HCT116 (cell line): ENCODE measurements at regions not wholly inside any gene's neighbourhood (a gene's known extent, or its start where the extent isn't known, plus 50 kb on each side); places are given as distances from the start of the nearest gene placed in this dataset.

Experiments used
- ATAC-seq: fragments of 200-7000 bp; cut with Tn5 transposase; 2 replicates; pipeline ENCODE4 v1.9.1; 2020; ENCODE audit warnings: mild to moderate bottlenecking, moderate library complexity
- BruUV-seq: library from RNA; stranded (reverse); fragments of 400-500 nt; replicated peaks from 2 replicates; lab custom pipeline; 2021; lab: Mats Ljungman, UMichigan
- CTCF ChIA-PET: fragments of 300-600 bp; sonication (Branson Sonifier 250); formaldehyde crosslinking; loops from one replicate; lab custom pipeline; 2021; ENCODE audit warnings: antibody characterized with exemption; lab: Charles Lee
- POLR2A ChIA-PET: fragments of 300-600, 350-600 bp; sonication (Branson Sonifier 250); formaldehyde crosslinking; loops from one replicate; lab custom pipeline; 2021; ENCODE audit warnings: antibody characterized with exemption; lab: Charles Lee
- RAD21 ChIA-PET, 2 experiments: fragments of 300-600 bp; sonication (Branson Sonifier 250); formaldehyde crosslinking; loops; one replicate each; lab custom pipeline; 2023; ENCODE audit warnings: low total read pairs in 2 of 2; ENCODE audit not compliant: uncharacterized antibody in 2 of 2, unreplicated experiment in 2 of 2, low non-redundant PET in 1 of 2; lab: Charles Lee
- DNase-seq: peaks from one replicate; pipeline ENCODE4 v3.0.0-alpha.2; 2010; ENCODE audit warnings: low read depth, low spot score
- H2AFZ ChIP-seq: fragments of 200-600 bp; shearing (Covaris generic), sonication (generic); 2 replicates; pipeline ENCODE4 v1.6.1; 2017; ENCODE audit warnings: low read depth, mixed run types, mixed read lengths, antibody characterized with exemption, low read length; ENCODE audit not compliant: poor library complexity, severe bottlenecking
- H3K27ac ChIP-seq: 2 replicates; pipeline ENCODE4 v1.5.1; 2012; ENCODE audit warnings: low read depth, low read length
- H3K27me3 ChIP-seq: fragments of 200-600 bp; sonication (generic); 2 replicates; pipeline ENCODE4 v1.6.1; 2016; ENCODE audit warnings: mixed run types, low read length, mixed read lengths; ENCODE audit not compliant: insufficient read depth
- H3K36me3 ChIP-seq, 2 experiments: fragments of 200-500 bp in 1 of 2; fragments of 200-600 bp in 1 of 2; sonication (Bioruptor generic) in 1 of 2; sonication (generic) in 1 of 2; 2 replicates each; pipeline versions ENCODE4 v1.5.1 to v1.6.1; 2014 to 2016; ENCODE audit warnings: low read length in 2 of 2, inconsistent platforms in 1 of 2, mixed read lengths in 1 of 2, mixed run types in 1 of 2; ENCODE audit not compliant: insufficient read depth in 2 of 2, control insufficient read depth in 1 of 2
- H3K4me1 ChIP-seq, 2 experiments: fragments of 200-600 bp in 1 of 2; sonication (generic) in 1 of 2; 2 replicates each; pipeline versions ENCODE4 v1.5.1 to v1.6.1; 2012 to 2017; ENCODE audit warnings: low read length in 2 of 2, inconsistent platforms in 1 of 2, mild to moderate bottlenecking in 1 of 2, mixed read lengths in 1 of 2, mixed run types in 1 of 2, moderate library complexity in 1 of 2; ENCODE audit not compliant: insufficient read depth in 2 of 2, control insufficient read depth in 1 of 2
- H3K4me2 ChIP-seq: fragments of 200-600 bp; sonication (generic); 2 replicates; pipeline ENCODE4 v1.6.1; 2017; ENCODE audit warnings: mixed run types, low read length, mixed read lengths
- H3K4me3 ChIP-seq, 2 experiments: fragments of 200-600 bp in 1 of 2; sonication (generic) in 1 of 2; replicated peaks in 1 of 2; 2 replicates each; pipeline ENCODE4 v1.5.1; 2011 to 2016; ENCODE audit warnings: low read length in 2 of 2, control low read depth in 1 of 2, low read depth in 1 of 2, mild to moderate bottlenecking in 1 of 2, mixed read lengths in 1 of 2, mixed run types in 1 of 2
- H3K79me2 ChIP-seq: fragments of 200-600 bp; sonication (generic); 2 replicates; pipeline ENCODE4 v1.6.1; 2017; ENCODE audit warnings: mild to moderate bottlenecking, mixed run types, low read length, moderate library complexity, mixed read lengths; ENCODE audit not compliant: insufficient read depth
- H3K9ac ChIP-seq: fragments of 200-600 bp; sonication (generic); 2 replicates; pipeline ENCODE4 v1.6.1; 2016; ENCODE audit warnings: low read length, mixed read lengths
- H3K9me2 ChIP-seq: fragments of 200-600 bp; sonication (generic), shearing (Covaris generic); 2 replicates; pipeline ENCODE4 v1.6.1; 2017; ENCODE audit warnings: mixed run types, mild to moderate bottlenecking, moderate library complexity; ENCODE audit not compliant: insufficient read depth
- H3K9me3 ChIP-seq, 2 experiments: fragments of 200-500 bp in 1 of 2; fragments of 200-600 bp in 1 of 2; sonication (Bioruptor generic) in 1 of 2; sonication (generic) in 1 of 2; 2 replicates each; pipeline ENCODE4 v1.6.1; 2014 to 2017; ENCODE audit warnings: low read length in 2 of 2, mixed read lengths in 2 of 2, inconsistent platforms in 1 of 2, low read depth in 1 of 2, mild to moderate bottlenecking in 1 of 2, mixed run types in 1 of 2, moderate library complexity in 1 of 2; ENCODE audit not compliant: control insufficient read depth in 1 of 2, insufficient read depth in 1 of 2
- H4K20me1 ChIP-seq: fragments of 200-600 bp; sonication (generic), shearing (Covaris generic); 2 replicates; pipeline ENCODE4 v1.6.1; 2017; ENCODE audit warnings: mixed run types, mild to moderate bottlenecking, moderate library complexity; ENCODE audit not compliant: insufficient read depth
- CBX3 ChIP-seq: IDR thresholded peaks from 2 replicates; pipeline ENCODE4 v1.6.1; 2012; ENCODE audit warnings: low read depth
- CEBPB ChIP-seq: IDR thresholded peaks from 2 replicates; pipeline ENCODE4 v1.6.1; 2012; ENCODE audit warnings: low read depth
- EGR1 ChIP-seq: IDR thresholded peaks from 2 replicates; pipeline ENCODE4 v1.6.1; 2012; ENCODE audit warnings: low read depth
- ELF1 ChIP-seq: IDR thresholded peaks from 2 replicates; pipeline ENCODE4 v1.6.1; 2012; ENCODE audit warnings: low read depth, borderline replicate concordance
- EZH2 ChIP-seq: fragments of 200-600 bp; sonication (generic); IDR thresholded peaks from 2 replicates; pipeline ENCODE4 v1.6.1; 2017; ENCODE audit warnings: antibody characterized with exemption, mixed run types
- FOSL1 ChIP-seq: IDR thresholded peaks from 2 replicates; pipeline ENCODE4 v1.6.1; 2012; ENCODE audit warnings: low read depth
- POLR2A ChIP-seq: IDR thresholded peaks from 2 replicates; pipeline ENCODE4 v1.7.0; 2011; ENCODE audit warnings: borderline replicate concordance; ENCODE audit not compliant: insufficient read depth, insufficient read length; ENCODE audit errors: extremely low read depth
- SIN3A ChIP-seq: IDR thresholded peaks from 2 replicates; pipeline ENCODE4 v1.6.1; 2012; ENCODE audit warnings: low read depth
- TCF7L2 ChIP-seq: IDR thresholded peaks from 2 replicates; pipeline ENCODE4 v1.7.0; 2011; ENCODE audit warnings: borderline replicate concordance, inconsistent platforms; ENCODE audit not compliant: insufficient read depth, insufficient read length; ENCODE audit errors: extremely low read depth
- YY1 ChIP-seq: IDR thresholded peaks from 2 replicates; pipeline ENCODE4 v1.6.1; 2011; ENCODE audit warnings: low read length, low read depth, moderate library complexity, mild to moderate bottlenecking; ENCODE audit not compliant: insufficient replicate concordance; ENCODE audit errors: extremely low read depth
- ZFX ChIP-seq: fragments of 450-650 bp; IDR thresholded peaks from 2 replicates; pipeline ENCODE4 v1.6.1; 2017
- intact Hi-C: fragments of 100-400 bp; cut with micrococcal nuclease; formaldehyde crosslinking; loops from 2 replicates; pipeline ENCODE4 v1.10.0; 2022
- TF ChIP-seq, protein P1 (sequence below): IDR thresholded peaks from 2 replicates; pipeline ENCODE4 v1.6.1; 2012; ENCODE audit warnings: low read depth
- TF ChIP-seq, protein P2 (sequence below): IDR thresholded peaks from 2 replicates; pipeline ENCODE4 v1.6.1; 2012
- TF ChIP-seq, protein P3 (sequence below), 3 experiments: fragments of 200-600 bp in 1 of 3; sonication (generic) in 1 of 3; IDR thresholded peaks in 2 of 3; conservative IDR thresholded peaks in 1 of 3; 2 replicates each; pipeline ENCODE4 v1.5.1; 2012 to 2017; ENCODE audit warnings: low read depth in 2 of 3, low read length in 2 of 3, antibody characterized with exemption in 1 of 3, borderline replicate concordance in 1 of 3, control low read depth in 1 of 3, mild to moderate bottlenecking in 1 of 3, mixed read lengths in 1 of 3, mixed run types in 1 of 3, moderate library complexity in 1 of 3; ENCODE audit not compliant: insufficient read depth in 1 of 3

- CTCF ChIA-PET, result no interaction called here
- ATAC-seq (no peak), DNase-seq (no peak)
- RAD21 ChIA-PET, result no interaction called here
- H3K27ac ChIP-seq, result no peak overlapping the region
- H3K9me3 ChIP-seq, result no peaks in the 10 kb centered on the region
- no peaks in the 10 kb centered on the region for H3K79me2 ChIP-seq
- H3K9ac ChIP-seq, result no peak overlapping the region
- TF ChIP-seq YY1, result no peak
- TF ChIP-seq CBX3, result no peak
- TF ChIP-seq TCF7L2, result no peak
- H3K4me3 ChIP-seq, result no peak overlapping the region
- peaks cover 29% of the 10 kb centered on the region for H3K27me3 ChIP-seq
- no peaks in the 10 kb centered on the region for H3K9me2 ChIP-seq
- H3K36me3 ChIP-seq, result no peaks in the 10 kb centered on the region
- no peak overlapping the region for H3K4me2 ChIP-seq
- no peaks in the 10 kb centered on the region for H3K4me1 ChIP-seq
- H2AFZ ChIP-seq, result no peak overlapping the region
- no peaks in the 10 kb centered on the region for H4K20me1 ChIP-seq
- no TSS peak for BruUV-seq
- intact Hi-C loops, result no loop called here
- POLR2A ChIA-PET, result no interaction called here
Observed at GRCh38 chr10:26361351-26361750, 76.8 kb upstream of the APBB1IP start.

DNA sequence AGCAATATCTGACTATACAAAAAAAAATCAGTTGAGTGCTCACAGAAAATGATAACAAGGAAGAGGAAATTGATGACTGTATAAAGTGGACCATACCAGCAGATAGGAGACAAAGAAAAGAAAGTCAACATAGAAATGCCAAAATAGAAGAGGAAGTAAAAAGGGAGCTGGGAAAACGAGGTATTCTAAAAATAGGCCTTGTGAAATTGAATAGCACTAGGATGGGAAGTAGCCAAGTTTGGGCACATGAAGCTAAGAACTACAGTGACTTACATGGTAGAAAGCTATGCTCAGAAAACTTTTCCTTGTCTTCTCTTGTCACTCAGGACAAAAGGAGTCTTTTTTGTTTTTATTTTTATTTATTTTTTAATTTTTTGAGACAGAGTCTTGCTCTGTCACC is 76.2 kb upstream of the APBB1IP start:
- ChIA-PET RAD21 (no interaction called here), CTCF (no interaction called here), POLR2A (no interaction called here)
- no peak for DNase-seq
- no peaks in the 10 kb centered on the region for H3K9me3 ChIP-seq
- no peak for ATAC-seq
- H3K4me3 ChIP-seq, result no peak overlapping the region
- no peaks in the 10 kb centered on the region for H3K9me2 ChIP-seq
- no peak overlapping the region for H3K27ac ChIP-seq
- no peak overlapping the region for H3K9ac ChIP-seq
- H3K36me3 ChIP-seq, result no peaks in the 10 kb centered on the region
- no TSS peak for BruUV-seq
- no peak overlapping the region for H2AFZ ChIP-seq
- H3K27me3 ChIP-seq, result peaks cover 28% of the 10 kb centered on the region
- no peaks in the 10 kb centered on the region for H3K79me2 ChIP-seq
- intact Hi-C loops, result no loop called here
- no peaks in the 10 kb centered on the region for H3K4me1 ChIP-seq
- no peaks in the 10 kb centered on the region for H4K20me1 ChIP-seq
- H3K4me2 ChIP-seq, result no peak overlapping the region
- TF ChIP-seq FOSL1 (no peak), CEBPB (no peak), CBX3 (no peak), EZH2 (no peak), ELF1 (no peak), ZFX (no peak), TCF7L2 (no peak), SIN3A (no peak), POLR2A (no peak), EGR1 (no peak)
- TF ChIP-seq, protein P1, sequence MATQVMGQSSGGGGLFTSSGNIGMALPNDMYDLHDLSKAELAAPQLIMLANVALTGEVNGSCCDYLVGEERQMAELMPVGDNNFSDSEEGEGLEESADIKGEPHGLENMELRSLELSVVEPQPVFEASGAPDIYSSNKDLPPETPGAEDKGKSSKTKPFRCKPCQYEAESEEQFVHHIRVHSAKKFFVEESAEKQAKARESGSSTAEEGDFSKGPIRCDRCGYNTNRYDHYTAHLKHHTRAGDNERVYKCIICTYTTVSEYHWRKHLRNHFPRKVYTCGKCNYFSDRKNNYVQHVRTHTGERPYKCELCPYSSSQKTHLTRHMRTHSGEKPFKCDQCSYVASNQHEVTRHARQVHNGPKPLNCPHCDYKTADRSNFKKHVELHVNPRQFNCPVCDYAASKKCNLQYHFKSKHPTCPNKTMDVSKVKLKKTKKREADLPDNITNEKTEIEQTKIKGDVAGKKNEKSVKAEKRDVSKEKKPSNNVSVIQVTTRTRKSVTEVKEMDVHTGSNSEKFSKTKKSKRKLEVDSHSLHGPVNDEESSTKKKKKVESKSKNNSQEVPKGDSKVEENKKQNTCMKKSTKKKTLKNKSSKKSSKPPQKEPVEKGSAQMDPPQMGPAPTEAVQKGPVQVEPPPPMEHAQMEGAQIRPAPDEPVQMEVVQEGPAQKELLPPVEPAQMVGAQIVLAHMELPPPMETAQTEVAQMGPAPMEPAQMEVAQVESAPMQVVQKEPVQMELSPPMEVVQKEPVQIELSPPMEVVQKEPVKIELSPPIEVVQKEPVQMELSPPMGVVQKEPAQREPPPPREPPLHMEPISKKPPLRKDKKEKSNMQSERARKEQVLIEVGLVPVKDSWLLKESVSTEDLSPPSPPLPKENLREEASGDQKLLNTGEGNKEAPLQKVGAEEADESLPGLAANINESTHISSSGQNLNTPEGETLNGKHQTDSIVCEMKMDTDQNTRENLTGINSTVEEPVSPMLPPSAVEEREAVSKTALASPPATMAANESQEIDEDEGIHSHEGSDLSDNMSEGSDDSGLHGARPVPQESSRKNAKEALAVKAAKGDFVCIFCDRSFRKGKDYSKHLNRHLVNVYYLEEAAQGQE, result no peak
- TF ChIP-seq, protein P2, sequence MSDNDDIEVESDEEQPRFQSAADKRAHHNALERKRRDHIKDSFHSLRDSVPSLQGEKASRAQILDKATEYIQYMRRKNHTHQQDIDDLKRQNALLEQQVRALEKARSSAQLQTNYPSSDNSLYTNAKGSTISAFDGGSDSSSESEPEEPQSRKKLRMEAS, result no peak
- TF ChIP-seq, protein P3, sequence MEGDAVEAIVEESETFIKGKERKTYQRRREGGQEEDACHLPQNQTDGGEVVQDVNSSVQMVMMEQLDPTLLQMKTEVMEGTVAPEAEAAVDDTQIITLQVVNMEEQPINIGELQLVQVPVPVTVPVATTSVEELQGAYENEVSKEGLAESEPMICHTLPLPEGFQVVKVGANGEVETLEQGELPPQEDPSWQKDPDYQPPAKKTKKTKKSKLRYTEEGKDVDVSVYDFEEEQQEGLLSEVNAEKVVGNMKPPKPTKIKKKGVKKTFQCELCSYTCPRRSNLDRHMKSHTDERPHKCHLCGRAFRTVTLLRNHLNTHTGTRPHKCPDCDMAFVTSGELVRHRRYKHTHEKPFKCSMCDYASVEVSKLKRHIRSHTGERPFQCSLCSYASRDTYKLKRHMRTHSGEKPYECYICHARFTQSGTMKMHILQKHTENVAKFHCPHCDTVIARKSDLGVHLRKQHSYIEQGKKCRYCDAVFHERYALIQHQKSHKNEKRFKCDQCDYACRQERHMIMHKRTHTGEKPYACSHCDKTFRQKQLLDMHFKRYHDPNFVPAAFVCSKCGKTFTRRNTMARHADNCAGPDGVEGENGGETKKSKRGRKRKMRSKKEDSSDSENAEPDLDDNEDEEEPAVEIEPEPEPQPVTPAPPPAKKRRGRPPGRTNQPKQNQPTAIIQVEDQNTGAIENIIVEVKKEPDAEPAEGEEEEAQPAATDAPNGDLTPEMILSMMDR (IDR thresholded peaks at IDR 0.05 in 2 of 3, conservative IDR thresholded peaks at IDR 0.05 in 1 of 3; ENCODE audit: borderline replicate concordance in 1 of 3, insufficient read depth in 1 of 3, low read depth in 2 of 3, low read length in 2 of 3), result no peak
